Stomach (tissue), 8 donors: ENCODE measurements at regions not wholly inside any gene's neighbourhood (a gene's known extent, or its start where the extent isn't known, plus 50 kb on each side); places are given as distances from the start of the nearest gene placed in this dataset.

ENCODE experiments used
- DNase-seq, 2 donors: peaks; one replicate each; pipeline versions ENCODE4 v3.0.0 to v3.0.0-alpha.2; 2013 to 2019
- H3K27ac ChIP-seq, 5 donors: fragments of 200-600 bp in 4 of 5; sonication (generic) in 4 of 5; one replicate each; pipeline ENCODE4 v1.5.1; 2013 to 2019; ENCODE audit warnings: mild to moderate bottlenecking in 1 of 5, moderate library complexity in 1 of 5
- H3K27me3 ChIP-seq, 3 donors: fragments of 200-600 bp; sonication (generic); one replicate each; pipeline ENCODE4 v1.5.1; 2017 to 2019; ENCODE audit warnings: mixed run types in 1 of 3
- H3K36me3 ChIP-seq, 4 donors: fragments of 200-600 bp; sonication (generic); 1 replicate in 3 of 4; 2 replicates in 1 of 4; pipeline ENCODE4 v1.5.1; 2016 to 2019
- H3K4me1 ChIP-seq, 4 donors: fragments of 200-600 bp; sonication (generic); one replicate each; pipeline ENCODE4 v1.5.1; 2016 to 2019
- H3K4me3 ChIP-seq, 4 donors: fragments of 200-600 bp; sonication (generic) in 3 of 4; one replicate each; pipeline ENCODE4 v1.5.1; 2016 to 2019; ENCODE audit warnings: mild to moderate bottlenecking in 1 of 4
- H3K9me3 ChIP-seq, 4 donors: fragments of 200-600 bp; sonication (generic); one replicate each; pipeline ENCODE4 v1.5.1; 2016 to 2019
- CTCF ChIP-seq, 7 experiments: fragments of 450-650 bp in 4 of 7; fragments of 200-600 bp in 3 of 7; sonication (generic) in 3 of 7; IDR thresholded peaks; one replicate each; pipeline ENCODE4 v1.5.1; 2016 to 2019; ENCODE audit warnings: antibody characterized with exemption in 7 of 7, control low read depth in 2 of 7, mild to moderate bottlenecking in 1 of 7
- EP300 ChIP-seq: sonication (generic); formaldehyde crosslinking; IDR thresholded peaks from one replicate; pipeline ENCODE4 v1.6.1; 2017; ENCODE audit warnings: antibody characterized with exemption
- POLR2A ChIP-seq, 4 donors: fragments of 450-650 bp; IDR thresholded peaks; one replicate each; pipeline ENCODE4 v1.6.1; 2016; ENCODE audit warnings: antibody characterized with exemption in 4 of 4, control low read depth in 2 of 4, mild to moderate bottlenecking in 1 of 4, moderate library complexity in 1 of 4
- POLR2AphosphoS5 ChIP-seq, 3 donors: sonication (generic); formaldehyde crosslinking; IDR thresholded peaks; one replicate each; pipeline ENCODE4 v1.6.1; 2016; ENCODE audit warnings: antibody characterized with exemption in 3 of 3
- WGBS, 5 donors: extraction: QIAGEN DNeasy Blood & Tissue Kit in 3 of 5; methylation state at CpG; one replicate each; pipeline versions ENCODE4 v1.1.5 to v1.1.7; 2013 to 2018; 5-methylcytosine and 5-hydroxymethylcytosine counted together
- intact Hi-C: fragments of 100-400 bp; cut with DNase I; formaldehyde crosslinking; loops from one replicate; pipeline ENCODE4 v1.15.1; 2023; ENCODE audit warnings: low total_unique reads
- donor health status: healthy with polysubstance abuse.
- donor health status: Bipolar disorder and iron deficiency.
- donor health status: healthy.

DNA sequence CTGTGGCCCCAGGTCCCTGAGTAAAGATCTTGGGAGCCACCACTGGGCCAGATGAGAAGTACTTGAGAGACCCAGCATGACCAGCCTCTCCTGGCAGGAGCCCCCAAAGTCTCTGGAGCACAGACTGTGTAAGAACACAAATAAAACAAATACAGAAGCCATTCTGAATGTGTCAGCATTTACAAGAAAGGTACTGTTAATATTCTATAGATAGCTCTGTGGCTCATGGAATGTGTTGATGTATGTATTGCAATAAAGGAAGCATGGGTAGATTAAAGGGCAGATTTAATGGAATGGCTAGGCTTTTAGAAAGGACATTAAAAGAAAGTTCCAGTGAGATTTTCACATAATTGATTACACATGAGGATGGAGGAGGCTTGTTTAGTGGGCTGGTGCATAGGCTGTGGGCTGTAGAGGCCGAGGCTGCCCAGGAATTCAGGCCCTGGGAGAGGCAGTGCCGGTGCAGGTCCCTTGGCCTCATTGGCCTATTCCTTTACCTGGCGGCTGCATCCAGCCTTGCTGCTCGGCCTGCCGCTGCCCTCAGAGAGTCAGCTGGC lies 127.7 kb upstream of the DLX2 start:
- Histone ChIP-seq H3K9me3 (no peaks in the 10 kb centered on the region), H3K27me3 (peaks cover 0 to 15% (median 12%) of the 10 kb centered on the region in 3 donors), H3K4me1 (peaks cover 37 to 82% (median 67%) of the 10 kb centered on the region in 4 donors), H3K36me3 (no peaks in the 10 kb centered on the region), H3K27ac (peak overlapping the region in 3 of 5 donors; percentile 58 to 76 (median 71)), H3K4me3 (no peak overlapping the region)
- 59 to 81% (median 79%) methylated on average over 5 of the region's 5 CpGs for WGBS, 5 donors
- no peak for DNase-seq
- intact Hi-C loops, result no loop called here
- TF ChIP-seq POLR2A (IDR thresholded peaks at IDR 0.05), result no peak
- TF ChIP-seq EP300, result no peak
- TF ChIP-seq CTCF (IDR thresholded peaks at IDR 0.05), result no peak
- no peak for TF ChIP-seq POLR2AphosphoS5 (IDR thresholded peaks at IDR 0.05)

DNA sequence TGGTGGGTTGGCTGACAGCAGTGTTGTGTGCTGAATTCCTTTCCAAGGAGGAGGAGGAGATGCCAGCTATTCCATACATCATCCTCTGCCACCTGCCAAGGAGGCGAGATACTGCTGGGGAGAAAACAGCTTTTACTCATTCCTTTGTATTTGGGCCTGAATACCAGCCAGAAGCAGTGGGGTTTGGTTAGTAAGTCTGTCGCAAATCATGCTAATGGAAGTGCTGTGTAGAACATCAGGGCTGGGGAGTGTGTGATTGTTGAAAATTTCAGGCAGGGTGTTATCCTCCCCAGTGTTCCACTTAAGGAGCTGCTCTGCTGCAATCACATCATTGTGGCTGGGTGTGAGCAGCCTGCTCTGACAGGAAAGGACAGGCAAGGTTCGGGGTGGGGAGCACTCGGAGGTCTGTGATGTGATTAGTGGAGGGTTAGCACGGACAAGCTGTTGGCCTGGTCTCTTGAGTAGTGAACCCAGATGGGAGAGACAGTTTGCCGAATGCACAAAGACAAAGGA lies 128.2 kb upstream of the DLX2 start:
- H3K27me3 ChIP-seq, result peaks cover 0 to 20% (median 14%) of the 10 kb centered on the region in 3 donors
- DNase-seq, result peak in 1 of 2 donors; percentile 47
- 84 to 95% (median 91%) methylated on average over 6 of the region's 6 CpGs for WGBS, 5 donors
- no peaks in the 10 kb centered on the region for H3K9me3 ChIP-seq
- H3K4me3 ChIP-seq, result no peak overlapping the region
- TF ChIP-seq EP300, result no peak
- H3K36me3 ChIP-seq, result no peaks in the 10 kb centered on the region
- intact Hi-C loops, result no loop called here
- H3K27ac ChIP-seq, result peak overlapping the region; percentile 58 to 76 (median 66)
- peaks cover 42 to 85% (median 67%) of the 10 kb centered on the region in 4 donors for H3K4me1 ChIP-seq

GRCh38 chr2:172231508-172231907 lies 128.8 kb upstream of the DLX2 start:
- 52 to 71% (median 65%) methylated on average over 3 of the region's 3 CpGs for WGBS, 5 donors
- peak overlapping the region; percentile 58 to 76 (median 66) for H3K27ac ChIP-seq
- intact Hi-C loops, result no loop called here
- peaks cover 45 to 86% (median 65%) of the 10 kb centered on the region in 4 donors for H3K4me1 ChIP-seq
- H3K4me3 ChIP-seq, result no peak overlapping the region
- no peak for DNase-seq
- H3K27me3 ChIP-seq, result peaks cover 0 to 26% (median 14%) of the 10 kb centered on the region in 3 donors
- no peaks in the 10 kb centered on the region for H3K36me3 ChIP-seq
- no peaks in the 10 kb centered on the region for H3K9me3 ChIP-seq
- TF ChIP-seq CTCF (IDR thresholded peaks at IDR 0.05) (no peak), POLR2A (IDR thresholded peaks at IDR 0.05) (no peak)

DNA sequence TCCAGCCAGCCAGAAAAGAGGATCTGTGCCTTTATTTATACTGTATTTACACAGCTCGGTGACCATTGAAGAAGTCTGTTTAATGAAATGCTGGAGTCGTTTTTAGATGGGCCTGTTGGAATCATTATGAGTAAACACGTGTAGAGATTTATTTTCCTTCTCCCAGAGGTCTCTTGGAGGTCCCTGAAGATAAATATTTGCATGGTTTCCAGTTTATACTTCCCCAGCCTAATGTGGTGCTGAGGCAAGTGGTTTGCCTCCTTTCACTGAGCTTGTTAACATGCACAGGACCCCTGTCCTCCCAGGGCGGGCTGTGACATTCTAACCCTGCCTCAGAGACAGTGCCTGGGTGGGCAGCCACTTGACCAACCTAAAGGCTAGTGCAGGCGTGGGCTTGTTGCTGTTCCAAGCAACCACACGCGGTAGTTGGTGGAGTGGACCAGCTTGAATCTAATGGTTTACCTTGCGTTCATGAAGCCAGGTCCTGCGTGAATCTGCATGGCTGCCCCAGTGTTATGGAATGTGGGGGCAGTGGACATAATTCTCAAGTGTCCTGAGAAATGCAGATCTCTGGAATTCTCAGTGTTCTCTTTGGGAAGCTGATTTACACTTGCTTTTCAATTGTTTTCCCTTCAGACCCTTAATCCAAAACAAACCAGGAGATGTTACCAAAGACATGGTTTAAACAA lies 130.2 kb upstream of the DLX2 start:
- no peaks in the 10 kb centered on the region for H3K36me3 ChIP-seq
- H3K4me3 ChIP-seq, result no peak overlapping the region
- TF ChIP-seq EP300, result no peak
- no peak for TF ChIP-seq POLR2AphosphoS5 (IDR thresholded peaks at IDR 0.05)
- no peak for TF ChIP-seq CTCF (IDR thresholded peaks at IDR 0.05)
- no peak for TF ChIP-seq POLR2A (IDR thresholded peaks at IDR 0.05)
- H3K4me1 ChIP-seq, result peaks cover 45 to 74% (median 57%) of the 10 kb centered on the region in 4 donors
- H3K27ac ChIP-seq, result peak overlapping the region; percentile 1 to 76 (median 62)
- peaks cover 0 to 34% (median 14%) of the 10 kb centered on the region in 3 donors for H3K27me3 ChIP-seq
- H3K9me3 ChIP-seq, result no peaks in the 10 kb centered on the region
- intact Hi-C loops, result no loop called here
- peak in 1 of 2 donors; percentile 35 for DNase-seq
- WGBS, 5 donors, result 56 to 70% (median 61%) methylated on average over 9 of the region's 9 CpGs
